Neuronal stem cell (in vitro differentiated cells): ENCODE measurements at regions not wholly inside any gene's neighbourhood (a gene's known extent, or its start where the extent isn't known, plus 50 kb on each side); places are given as distances from the start of the nearest gene placed in this dataset.

Source experiments
- DNase-seq: peaks from one replicate; pipeline ENCODE4 v3.0.0-alpha.2; 2013; ENCODE audit warnings: low spot score
- H2AFZ ChIP-seq: one replicate; pipeline ENCODE4 v1.6.1; 2013; ENCODE audit warnings: mild to moderate bottlenecking, low read length, inconsistent platforms
- H2AK5ac ChIP-seq: 2 replicates; pipeline ENCODE4 v1.6.1; 2013; ENCODE audit warnings: low read depth, mild to moderate bottlenecking, inconsistent platforms, low read length, moderate library complexity, mixed read lengths
- H2BK120ac ChIP-seq: 2 replicates; pipeline ENCODE4 v1.6.1; 2013; ENCODE audit warnings: low read depth, mild to moderate bottlenecking, inconsistent platforms, low read length, moderate library complexity, mixed read lengths
- H2BK12ac ChIP-seq: one replicate; pipeline ENCODE4 v1.6.1; 2013; ENCODE audit warnings: low read length, inconsistent platforms
- H2BK15ac ChIP-seq: 2 replicates; pipeline ENCODE4 v1.6.1; 2013; ENCODE audit warnings: mild to moderate bottlenecking, low read length, inconsistent platforms, mixed read lengths
- H2BK5ac ChIP-seq: one replicate; pipeline ENCODE4 v1.6.1; 2013; ENCODE audit warnings: inconsistent platforms, mild to moderate bottlenecking, low read length, moderate library complexity
- H3K14ac ChIP-seq: one replicate; pipeline ENCODE4 v1.6.1; 2013; ENCODE audit warnings: low read length, inconsistent platforms
- H3K18ac ChIP-seq: 2 replicates; pipeline ENCODE4 v1.6.1; 2013; ENCODE audit warnings: low read length, inconsistent platforms
- H3K23ac ChIP-seq: 2 replicates; pipeline ENCODE4 v1.6.1; 2013; ENCODE audit warnings: low read depth, mild to moderate bottlenecking, mixed read lengths, low read length, inconsistent platforms; ENCODE audit not compliant: poor library complexity
- H3K27ac ChIP-seq: replicated peaks from 3 replicates; pipeline ENCODE4 v1.5.1; 2013; ENCODE audit warnings: low read length, inconsistent platforms
- H3K27me3 ChIP-seq, 3 experiments: 2 replicates each; pipeline ENCODE4 v1.6.1; 2013; ENCODE audit warnings: low read length in 3 of 3, mild to moderate bottlenecking in 2 of 3, inconsistent platforms in 1 of 3, low read depth in 1 of 3, mixed read lengths in 1 of 3, moderate library complexity in 1 of 3; ENCODE audit not compliant: control insufficient read depth in 3 of 3, insufficient read depth in 3 of 3
- H3K36me3 ChIP-seq, 2 donors: replicated peaks in 1 of 2; 2 replicates each; pipeline ENCODE4 v1.6.1; 2013; ENCODE audit warnings: low read length in 2 of 2; ENCODE audit not compliant: control insufficient read depth in 2 of 2, insufficient read depth in 2 of 2
- H3K4ac ChIP-seq: 2 replicates; pipeline ENCODE4 v1.6.1; 2013; ENCODE audit warnings: inconsistent platforms, mild to moderate bottlenecking, low read length, moderate library complexity
- H3K4me1 ChIP-seq, 2 donors: 1 replicate in 1 of 2; 2 replicates in 1 of 2; pipeline ENCODE4 v1.6.1; 2013; ENCODE audit warnings: low read length in 2 of 2, low read depth in 1 of 2; ENCODE audit not compliant: control insufficient read depth in 2 of 2, insufficient read depth in 1 of 2
- H3K4me2 ChIP-seq: one replicate; pipeline ENCODE4 v1.6.1; 2013; ENCODE audit warnings: mild to moderate bottlenecking, low read length, inconsistent platforms; ENCODE audit not compliant: insufficient read depth, poor library complexity, severe bottlenecking
- H3K4me3 ChIP-seq, 2 donors: 2 replicates each; pipeline ENCODE4 v1.5.1; 2013; ENCODE audit warnings: low read length in 2 of 2, mild to moderate bottlenecking in 2 of 2, inconsistent platforms in 1 of 2, moderate library complexity in 1 of 2
- H3K79me1 ChIP-seq: one replicate; pipeline ENCODE4 v1.6.1; 2013; ENCODE audit warnings: low read depth, mild to moderate bottlenecking, inconsistent platforms, low read length, moderate library complexity
- H3K9ac ChIP-seq: one replicate; pipeline ENCODE4 v1.6.1; 2013; ENCODE audit warnings: mild to moderate bottlenecking, low read depth, low read length, inconsistent platforms; ENCODE audit not compliant: poor library complexity
- H3K9me3 ChIP-seq, 2 donors: replicated peaks in 1 of 2; 2 replicates each; pipeline versions ENCODE3 to v1.6.1; 2013; ENCODE audit warnings: low read length in 2 of 2, mild to moderate bottlenecking in 2 of 2, inconsistent platforms in 1 of 2, low read depth in 1 of 2, mixed read lengths in 1 of 2, moderate library complexity in 1 of 2; ENCODE audit not compliant: control insufficient read depth in 2 of 2, insufficient read depth in 1 of 2
- H4K8ac ChIP-seq: one replicate; pipeline ENCODE4 v1.6.1; 2013; ENCODE audit warnings: low read depth, mild to moderate bottlenecking, inconsistent platforms, low read length, moderate library complexity
- H4K91ac ChIP-seq: one replicate; pipeline ENCODE4 v1.6.1; 2013; ENCODE audit warnings: low read length, low read depth, mild to moderate bottlenecking, inconsistent platforms; ENCODE audit not compliant: poor library complexity
- WGBS, 2 donors: extraction: QIAGEN DNeasy Blood & Tissue Kit; methylation state at CpG; one replicate each; pipeline ENCODE4 v1.1.7; 2013; ENCODE audit warnings: missing lambda C conversion rate in 2 of 2, mixed read lengths in 1 of 2; ENCODE audit not compliant: insufficient read length in 2 of 2, insufficient replicate concordance in 1 of 2; ENCODE audit errors: extremely low coverage in 2 of 2; 5-methylcytosine and 5-hydroxymethylcytosine counted together

GRCh38 chr2:9754532-9754887, 88.8 kb upstream of the TAF1B start:
- Histone ChIP-seq H2BK120ac (no peak overlapping the region), H2BK15ac (no peak overlapping the region)
- no CpG with 5 or more reads among the region's 6 CpGs for WGBS, 2 donors

DNA sequence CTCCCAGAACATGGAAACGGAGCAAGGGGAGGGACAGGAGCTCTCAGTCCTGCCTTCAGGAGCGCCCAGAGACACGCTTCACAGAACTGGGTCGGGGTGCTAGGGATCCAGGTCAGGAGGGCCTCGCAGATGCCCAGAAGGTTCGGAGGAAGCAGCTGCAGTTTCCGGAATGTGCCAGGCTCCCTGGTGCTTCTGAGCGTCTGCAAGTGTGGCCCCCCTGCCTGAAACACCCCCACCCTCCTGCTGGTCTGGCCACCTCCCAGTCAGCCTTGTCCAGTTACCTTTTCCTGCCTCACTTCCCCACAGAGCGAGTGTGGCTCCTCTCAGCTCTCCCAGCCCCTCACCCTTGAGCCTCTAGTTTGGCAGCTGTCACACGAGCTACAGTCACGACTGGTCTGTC, 88.3 kb upstream of the TAF1B start:
- Histone ChIP-seq H4K91ac (peak overlapping the region; percentile 30), H2BK15ac (peak overlapping the region; percentile 18), H2BK12ac (no peak overlapping the region), H3K4me3 (no peak overlapping the region), H3K4ac (no peak overlapping the region), H4K8ac (no peak overlapping the region), H3K23ac (no peak overlapping the region), H3K18ac (no peak overlapping the region), H2BK5ac (no peak overlapping the region), H2AFZ (no peak overlapping the region), H2AK5ac (no peak overlapping the region), H3K4me2 (no peak overlapping the region), H3K79me1 (no peaks in the 10 kb centered on the region), H3K4me1 (peaks cover 26 to 37% of the 10 kb centered on the region in 2 donors), H3K36me3 (no peaks in the 10 kb centered on the region), H3K9me3 (peaks cover 0 to 5% of the 10 kb centered on the region in 2 donors), H2BK120ac (no peak overlapping the region), H3K9ac (no peak overlapping the region), H3K27me3 (peaks cover 0 to 61% (median 0%) of the 10 kb centered on the region in 3 experiments), H3K14ac (no peak overlapping the region), H3K27ac (no peak overlapping the region)
- WGBS, 2 donors: no CpG with 5 or more reads among the region's 11 CpGs
- DNase-seq: no peak

More at GRCh38 chr2:9754532-9754887, 88.8 kb upstream of the TAF1B start:
- Histone ChIP-seq H4K8ac (no peak overlapping the region), H3K79me1 (no peaks in the 10 kb centered on the region), H3K18ac (no peak overlapping the region), H3K4me3 (no peak overlapping the region), H3K4me2 (no peak overlapping the region), H3K27me3 (peaks cover 0 to 66% (median 0%) of the 10 kb centered on the region in 3 experiments), H3K36me3 (no peaks in the 10 kb centered on the region), H2BK5ac (no peak overlapping the region), H3K27ac (no peak overlapping the region), H3K9me3 (peaks cover 0 to 5% of the 10 kb centered on the region in 2 donors), H2AK5ac (no peak overlapping the region), H2AFZ (peak overlapping the region; percentile 85), H3K14ac (no peak overlapping the region), H4K91ac (no peak overlapping the region), H2BK12ac (no peak overlapping the region), H3K9ac (no peak overlapping the region), H3K23ac (no peak overlapping the region), H3K4me1 (peaks cover 26 to 37% of the 10 kb centered on the region in 2 donors), H3K4ac (no peak overlapping the region)
- no peak for DNase-seq

GRCh38 chr2:9755638-9756037, 87.6 kb upstream of the TAF1B start:
- no peak overlapping the region for H4K8ac ChIP-seq

DNA sequence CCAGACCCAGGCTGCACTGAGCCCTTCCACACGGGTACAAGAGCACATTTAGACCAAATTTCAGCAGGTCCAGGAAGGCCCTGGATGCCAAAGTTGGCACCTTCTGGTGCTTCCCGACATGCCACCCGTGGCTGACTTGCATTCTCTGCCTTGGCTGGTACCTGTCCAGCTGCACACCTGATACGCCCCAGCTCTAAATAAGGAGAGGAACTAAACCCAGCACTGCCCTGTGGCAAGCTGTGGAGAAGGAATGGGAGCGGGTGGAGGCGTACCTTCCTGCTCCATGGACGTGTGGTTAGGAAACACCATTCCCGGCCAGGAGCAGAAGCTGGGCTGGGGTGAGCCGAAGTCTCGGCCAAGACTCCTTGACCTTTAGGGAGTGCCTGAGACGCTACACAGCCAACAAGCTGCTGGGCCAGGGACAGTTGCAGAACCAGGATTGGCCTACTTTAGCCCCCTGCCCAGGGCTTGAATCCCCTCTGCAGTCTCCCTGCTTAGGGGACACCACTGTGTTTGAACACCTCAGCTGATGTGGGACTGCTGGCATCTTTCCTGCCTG, 86.5 kb upstream of the TAF1B start:
- Histone ChIP-seq H3K14ac (peak overlapping the region; percentile 5), H4K8ac (no peak overlapping the region), H2BK120ac (no peak overlapping the region), H3K9me3 (peaks cover 0 to 5% of the 10 kb centered on the region in 2 donors), H3K4me1 (peaks cover 26 to 35% of the 10 kb centered on the region in 2 donors), H3K27me3 (peaks cover 0 to 63% (median 0%) of the 10 kb centered on the region in 3 experiments), H3K79me1 (no peaks in the 10 kb centered on the region), H3K9ac (no peak overlapping the region), H3K23ac (no peak overlapping the region), H4K91ac (no peak overlapping the region), H3K4me3 (no peak overlapping the region), H2BK5ac (no peak overlapping the region), H3K4ac (no peak overlapping the region), H3K18ac (peak overlapping the region; percentile 77), H2AK5ac (peak overlapping the region; percentile 77), H2AFZ (peak overlapping the region; percentile 62), H3K27ac (no peak overlapping the region), H2BK12ac (peak overlapping the region; percentile 61), H3K36me3 (no peaks in the 10 kb centered on the region), H2BK15ac (peak overlapping the region; percentile 46), H3K4me2 (no peak overlapping the region)
- DNase-seq: no peak
- WGBS, 2 donors: no CpG with 5 or more reads among the region's 11 CpGs

More at GRCh38 chr2:9755638-9756037, 87.6 kb upstream of the TAF1B start:
- Histone ChIP-seq H3K4ac (no peak overlapping the region), H3K9ac (no peak overlapping the region), H3K14ac (no peak overlapping the region), H2BK12ac (no peak overlapping the region), H3K9me3 (peaks cover 0 to 5% of the 10 kb centered on the region in 2 donors), H2AFZ (no peak overlapping the region), H3K18ac (no peak overlapping the region), H2BK5ac (no peak overlapping the region), H3K36me3 (no peaks in the 10 kb centered on the region), H2AK5ac (no peak overlapping the region), H4K91ac (no peak overlapping the region), H2BK15ac (no peak overlapping the region), H3K27me3 (peaks cover 0 to 62% (median 0%) of the 10 kb centered on the region in 3 experiments), H3K23ac (no peak overlapping the region), H3K27ac (no peak overlapping the region), H3K4me2 (no peak overlapping the region), H2BK120ac (no peak overlapping the region), H3K79me1 (no peaks in the 10 kb centered on the region), H3K4me1 (peaks cover 26 to 37% of the 10 kb centered on the region in 2 donors), H3K4me3 (no peak overlapping the region)
- DNase-seq: no peak
- WGBS, 2 donors: no CpG with 5 or more reads among the region's 12 CpGs
